ENCODE measurements at regions not wholly inside any gene's neighbourhood (a gene's known extent, or its start where the extent isn't known, plus 50 kb on each side); places are given as distances from the start of the nearest gene placed in this dataset.
"Not testable (repeated sequence)": the region's sequence is repeated elsewhere in the genome, so short reads cannot be mapped to it uniquely, and the experiment has no call there.

GRCh38 chr3:171915275-171915674, 72.1 kb downstream of the TMEM212 start:
- H3K4me1 ChIP-seq (ENCODE audit: insufficient read depth), result no peaks in the 10 kb centered on the region
- H3K4me3 ChIP-seq, result no peak overlapping the region
- H3K79me2 ChIP-seq (ENCODE audit: insufficient read depth), result no peaks in the 10 kb centered on the region
- no peaks in the 10 kb centered on the region for H3K36me3 ChIP-seq (ENCODE audit: low read depth)
- no peaks in the 10 kb centered on the region for H4K20me1 ChIP-seq (ENCODE audit: insufficient read depth)
- H3F3A ChIP-seq (ENCODE audit: insufficient read depth), result no peaks in the 10 kb centered on the region
- no peak overlapping the region for H3K9ac ChIP-seq
- DNase-seq, result no peak
- TF ChIP-seq EZH2 (IDR thresholded peaks at IDR 0.05; ENCODE audit: insufficient read depth, poor library complexity, severe bottlenecking) (no peak), EZH2phosphoT487 (IDR thresholded peaks at IDR 0.05; ENCODE audit: insufficient read depth, low read depth) (no peak)
- no peaks in the 10 kb centered on the region for H3K9me3 ChIP-seq (ENCODE audit: low read depth)
- in situ Hi-C loops (cut with MboI), result no loop called here
- no peaks in the 10 kb centered on the region for H3K9me2 ChIP-seq (ENCODE audit: insufficient read depth)
- 31 to 34% methylated on average over 1 of the region's 1 CpG for WGBS, 2 experiments (ENCODE audit: low coverage in 1 of 2, low lambda C conversion rate in 2 of 2, missing lambda C conversion rate in 2 of 2)
- H2AFZ ChIP-seq, result no peak overlapping the region
- H3K27me3 ChIP-seq (replicated peaks; ENCODE audit: insufficient read depth), result no peaks in the 10 kb centered on the region
- no peak overlapping the region for H3K27ac ChIP-seq
- H3K4me2 ChIP-seq (ENCODE audit: unreplicated experiment), result no peak overlapping the region

GRCh38 chr3:171916888-171917287, 73.7 kb downstream of the TMEM212 start:
- H3K4me2 ChIP-seq (ENCODE audit: unreplicated experiment), result no peak overlapping the region
- in situ Hi-C loops (cut with MboI), result no loop called here

GRCh38 chr3:171922629-171923028, 79.5 kb downstream of the TMEM212 start:
- H2AFZ ChIP-seq; H3K4me2 ChIP-seq (ENCODE audit: unreplicated experiment); H4K20me1 ChIP-seq (ENCODE audit: insufficient read depth); in situ Hi-C loops (cut with MboI); H3K36me3 ChIP-seq (ENCODE audit: low read depth); H3K27ac ChIP-seq; DNase-seq; H3K27me3 ChIP-seq (replicated peaks; ENCODE audit: insufficient read depth); H3K4me1 ChIP-seq (ENCODE audit: insufficient read depth); H3K9me2 ChIP-seq (ENCODE audit: insufficient read depth); H3K4me3 ChIP-seq; H3F3A ChIP-seq (ENCODE audit: insufficient read depth); H3K79me2 ChIP-seq (ENCODE audit: insufficient read depth); H3K9me3 ChIP-seq (ENCODE audit: low read depth); H3K9ac ChIP-seq: not testable (repeated sequence)
- WGBS, 2 experiments (ENCODE audit: low coverage in 1 of 2, low lambda C conversion rate in 2 of 2, missing lambda C conversion rate in 2 of 2), result 75 to 85% methylated on average over 1 of the region's 1 CpG

More at GRCh38 chr3:171916888-171917287, 73.7 kb downstream of the TMEM212 start:
- Histone ChIP-seq H4K20me1 (ENCODE audit: insufficient read depth) (no peaks in the 10 kb centered on the region), H3F3A (ENCODE audit: insufficient read depth) (no peaks in the 10 kb centered on the region), H3K9ac (no peak overlapping the region), H3K4me3 (no peak overlapping the region), H3K4me1 (ENCODE audit: insufficient read depth) (no peaks in the 10 kb centered on the region), H3K9me3 (ENCODE audit: low read depth) (no peaks in the 10 kb centered on the region), H2AFZ (no peak overlapping the region), H3K9me2 (ENCODE audit: insufficient read depth) (no peaks in the 10 kb centered on the region), H3K36me3 (ENCODE audit: low read depth) (no peaks in the 10 kb centered on the region), H3K27me3 (replicated peaks; ENCODE audit: insufficient read depth) (no peaks in the 10 kb centered on the region), H3K27ac (no peak overlapping the region), H3K79me2 (ENCODE audit: insufficient read depth) (no peaks in the 10 kb centered on the region)
- WGBS, 2 experiments (ENCODE audit: low coverage in 1 of 2, low lambda C conversion rate in 2 of 2, missing lambda C conversion rate in 2 of 2), result 72 to 73% methylated on average over 3 of the region's 3 CpGs
- TF ChIP-seq EZH2 (IDR thresholded peaks at IDR 0.05; ENCODE audit: insufficient read depth, poor library complexity, severe bottlenecking) (no peak), EZH2phosphoT487 (IDR thresholded peaks at IDR 0.05; ENCODE audit: insufficient read depth, low read depth) (no peak)
- DNase-seq, result no peak

GRCh38 chr3:171923668-171924067, 80.5 kb downstream of the TMEM212 start:
- H4K20me1 ChIP-seq (ENCODE audit: insufficient read depth); H3F3A ChIP-seq (ENCODE audit: insufficient read depth); H3K9ac ChIP-seq; H3K9me3 ChIP-seq (ENCODE audit: low read depth); H3K9me2 ChIP-seq (ENCODE audit: insufficient read depth); in situ Hi-C loops (cut with MboI); H3K4me1 ChIP-seq (ENCODE audit: insufficient read depth); H3K27ac ChIP-seq; H3K27me3 ChIP-seq (replicated peaks; ENCODE audit: insufficient read depth); H3K36me3 ChIP-seq (ENCODE audit: low read depth); H3K4me2 ChIP-seq (ENCODE audit: unreplicated experiment); H3K79me2 ChIP-seq (ENCODE audit: insufficient read depth); H2AFZ ChIP-seq; DNase-seq; H3K4me3 ChIP-seq: not testable (repeated sequence)
- 30 to 43% methylated on average over 2 of the region's 2 CpGs for WGBS, 2 experiments (ENCODE audit: low coverage in 1 of 2, low lambda C conversion rate in 2 of 2, missing lambda C conversion rate in 2 of 2)

GRCh38 chr3:171924864-171925263, 81.7 kb downstream of the TMEM212 start:
- DNase-seq; H3K4me2 ChIP-seq (ENCODE audit: unreplicated experiment); H3K9ac ChIP-seq; in situ Hi-C loops (cut with MboI); H2AFZ ChIP-seq; H3K4me1 ChIP-seq (ENCODE audit: insufficient read depth); H3K9me2 ChIP-seq (ENCODE audit: insufficient read depth); H3K27me3 ChIP-seq (replicated peaks; ENCODE audit: insufficient read depth); H4K20me1 ChIP-seq (ENCODE audit: insufficient read depth); H3K27ac ChIP-seq; H3F3A ChIP-seq (ENCODE audit: insufficient read depth); H3K9me3 ChIP-seq (ENCODE audit: low read depth); H3K4me3 ChIP-seq; H3K79me2 ChIP-seq (ENCODE audit: insufficient read depth); H3K36me3 ChIP-seq (ENCODE audit: low read depth): not testable (repeated sequence)
- 68 to 70% methylated on average over 1 of the region's 1 CpG for WGBS, 2 experiments (ENCODE audit: low coverage in 1 of 2, low lambda C conversion rate in 2 of 2, missing lambda C conversion rate in 2 of 2)

Data from GM23248 (cell line).